PFSK-1 (cell line): ENCODE measurements at regions not wholly inside any gene's neighbourhood (a gene's known extent, or its start where the extent isn't known, plus 50 kb on each side); places are given as distances from the start of the nearest gene placed in this dataset.

Source experiments
- FOXP2 ChIP-seq: optimal IDR thresholded peaks from 2 replicates; pipeline ENCODE3; 2011; ENCODE audit warnings: borderline replicate concordance, control low read depth, inconsistent platforms; ENCODE audit not compliant: insufficient read depth; ENCODE audit errors: extremely low read length, extremely low read depth
- POLR2AphosphoS5 ChIP-seq: IDR thresholded peaks from 2 replicates; pipeline ENCODE4 v1.6.1; 2012; ENCODE audit warnings: low read depth, mild to moderate bottlenecking, control low read depth, low read length, moderate library complexity
- REST ChIP-seq, 2 experiments: IDR thresholded peaks; 2 replicates each; pipeline versions ENCODE4 v1.6.1 to v1.8.0; 2011 to 2012; ENCODE audit warnings: low read depth in 2 of 2, low read length in 2 of 2, control low read depth in 1 of 2, inconsistent platforms in 1 of 2, mild to moderate bottlenecking in 1 of 2, moderate library complexity in 1 of 2; ENCODE audit not compliant: insufficient read depth in 1 of 2
- SIN3A ChIP-seq: IDR thresholded peaks from 2 replicates; pipeline ENCODE4 v1.6.1; 2012; ENCODE audit warnings: mild to moderate bottlenecking, low read length, moderate library complexity, borderline replicate concordance; ENCODE audit not compliant: insufficient read depth
- TAF1 ChIP-seq: IDR thresholded peaks from 2 replicates; pipeline ENCODE4 v1.6.1; 2012; ENCODE audit warnings: low read length, control low read depth, borderline replicate concordance; ENCODE audit not compliant: insufficient read depth

- TF ChIP-seq POLR2AphosphoS5 (no peak), TAF1 (no peak), REST (IDR thresholded peaks at IDR 0.05; ENCODE audit: insufficient read depth in 1 of 2, low read depth in 2 of 2, low read length in 2 of 2) (no peak), FOXP2 (no peak), SIN3A (no peak)
Observed at GRCh38 chr3:72446218-72447058, 401.8 kb downstream of the SHQ1 start, which contains the start of gene RYBP.
